Mammary epithelial cell (primary cell): ENCODE measurements at regions not wholly inside any gene's neighbourhood (a gene's known extent, or its start where the extent isn't known, plus 50 kb on each side); places are given as distances from the start of the nearest gene placed in this dataset.

Source experiments
- EZH2 ChIP-seq: IDR thresholded peaks from 2 replicates; pipeline ENCODE4 v1.6.1; 2012; ENCODE audit warnings: low read length, inconsistent platforms, borderline replicate concordance
- TF ChIP-seq, protein P1 (sequence below), 2 donors: IDR thresholded peaks in 1 of 2; conservative IDR thresholded peaks in 1 of 2; 2 replicates each; pipeline ENCODE4 v1.5.1; 2011 to 2012; ENCODE audit warnings: inconsistent platforms in 2 of 2, low read length in 2 of 2, mild to moderate bottlenecking in 2 of 2, control low read depth in 1 of 2, low read depth in 1 of 2; ENCODE audit not compliant: insufficient read depth in 1 of 2; ENCODE audit errors: extremely low read depth in 1 of 2

DNA sequence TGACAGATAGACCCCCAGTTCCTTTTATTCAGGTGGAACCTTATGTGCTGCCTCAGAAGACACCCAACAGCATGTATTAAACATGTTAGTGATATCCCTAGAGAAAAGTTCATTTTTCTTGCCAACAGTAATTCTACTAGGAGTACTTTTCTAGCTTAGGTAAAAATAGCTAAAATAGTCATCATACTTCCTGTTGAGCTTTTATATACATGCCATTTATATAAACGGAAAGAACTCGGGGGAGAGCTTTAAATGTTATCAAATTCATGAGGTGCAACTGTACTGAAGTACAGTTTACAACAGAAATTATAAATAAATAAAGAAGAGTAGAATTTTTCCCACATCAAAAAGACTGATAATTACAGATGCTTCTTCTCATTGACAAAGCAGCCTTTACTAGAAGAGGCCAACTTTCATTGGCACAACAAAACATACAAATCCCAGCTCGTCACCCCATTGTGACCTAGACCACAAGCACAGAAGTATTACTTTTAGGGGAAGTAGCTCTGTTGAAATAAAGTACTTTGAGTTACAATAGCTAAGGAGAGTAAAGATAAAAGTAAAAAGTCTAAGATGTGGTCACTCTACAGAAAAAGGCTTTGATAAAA, 59.1 kb upstream of the POU2AF2 start:
- no peak for TF ChIP-seq EZH2
- TF ChIP-seq, protein P1, sequence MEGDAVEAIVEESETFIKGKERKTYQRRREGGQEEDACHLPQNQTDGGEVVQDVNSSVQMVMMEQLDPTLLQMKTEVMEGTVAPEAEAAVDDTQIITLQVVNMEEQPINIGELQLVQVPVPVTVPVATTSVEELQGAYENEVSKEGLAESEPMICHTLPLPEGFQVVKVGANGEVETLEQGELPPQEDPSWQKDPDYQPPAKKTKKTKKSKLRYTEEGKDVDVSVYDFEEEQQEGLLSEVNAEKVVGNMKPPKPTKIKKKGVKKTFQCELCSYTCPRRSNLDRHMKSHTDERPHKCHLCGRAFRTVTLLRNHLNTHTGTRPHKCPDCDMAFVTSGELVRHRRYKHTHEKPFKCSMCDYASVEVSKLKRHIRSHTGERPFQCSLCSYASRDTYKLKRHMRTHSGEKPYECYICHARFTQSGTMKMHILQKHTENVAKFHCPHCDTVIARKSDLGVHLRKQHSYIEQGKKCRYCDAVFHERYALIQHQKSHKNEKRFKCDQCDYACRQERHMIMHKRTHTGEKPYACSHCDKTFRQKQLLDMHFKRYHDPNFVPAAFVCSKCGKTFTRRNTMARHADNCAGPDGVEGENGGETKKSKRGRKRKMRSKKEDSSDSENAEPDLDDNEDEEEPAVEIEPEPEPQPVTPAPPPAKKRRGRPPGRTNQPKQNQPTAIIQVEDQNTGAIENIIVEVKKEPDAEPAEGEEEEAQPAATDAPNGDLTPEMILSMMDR (conservative IDR thresholded peaks at IDR 0.05 in 1 of 2, IDR thresholded peaks at IDR 0.05 in 1 of 2; ENCODE audit: extremely low read depth in 1 of 2, insufficient read depth in 1 of 2, low read depth in 1 of 2, low read length in 2 of 2), result no peak
